ENCODE measurements at regions not wholly inside any gene's neighbourhood (a gene's known extent, or its start where the extent isn't known, plus 50 kb on each side); places are given as distances from the start of the nearest gene placed in this dataset.

DNA sequence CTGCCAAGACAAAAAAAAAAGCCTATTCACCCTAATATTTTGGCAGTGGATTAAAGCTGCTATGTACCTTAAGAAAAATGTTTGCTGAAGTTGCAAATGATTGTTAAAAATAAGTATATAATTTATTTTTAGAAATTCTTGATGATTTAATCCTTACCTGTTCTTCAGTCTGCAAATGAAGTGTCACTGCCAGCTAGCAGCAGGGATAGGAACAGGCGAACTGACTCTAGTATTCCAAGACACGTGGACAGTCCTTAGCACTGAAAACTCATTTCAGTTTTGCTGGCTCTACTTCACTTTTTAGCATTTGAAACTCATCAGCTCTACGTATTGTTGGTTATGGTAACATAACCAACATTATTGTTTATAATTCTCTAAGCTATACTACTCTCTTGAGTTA lies 204.4 kb upstream of the ID4 start:
- Mint-ChIP-seq H3K4me3 (no peak overlapping the region), H3K4me1 (ENCODE audit: low read depth) (no peaks in the 10 kb centered on the region), H3K27me3 (no peaks in the 10 kb centered on the region), H3K9me3 (no peaks in the 10 kb centered on the region), H3K36me3 (ENCODE audit: low read depth) (no peaks in the 10 kb centered on the region), H3K27ac (no peak overlapping the region)
- Histone ChIP-seq H3K4me1 (ENCODE audit: insufficient read depth, low read length) (no peaks in the 10 kb centered on the region), H3K36me3 (ENCODE audit: insufficient read depth, low read length) (no peaks in the 10 kb centered on the region), H3K27ac (ENCODE audit: low read depth in 1 of 2, low read length in 2 of 2) (no peak overlapping the region), H3K27me3 (ENCODE audit: control insufficient read depth in 1 of 2, insufficient read depth in 2 of 2, low read length in 2 of 2) (no peaks in the 10 kb centered on the region), H3K9me3 (ENCODE audit: control insufficient read depth in 1 of 2, insufficient read depth in 1 of 2, low read length in 2 of 2) (no peaks in the 10 kb centered on the region), H3K4me3 (ENCODE audit: low read length) (no peak overlapping the region)
- CTCF ChIA-PET: no interaction called here
- TF ChIP-seq, protein P1, sequence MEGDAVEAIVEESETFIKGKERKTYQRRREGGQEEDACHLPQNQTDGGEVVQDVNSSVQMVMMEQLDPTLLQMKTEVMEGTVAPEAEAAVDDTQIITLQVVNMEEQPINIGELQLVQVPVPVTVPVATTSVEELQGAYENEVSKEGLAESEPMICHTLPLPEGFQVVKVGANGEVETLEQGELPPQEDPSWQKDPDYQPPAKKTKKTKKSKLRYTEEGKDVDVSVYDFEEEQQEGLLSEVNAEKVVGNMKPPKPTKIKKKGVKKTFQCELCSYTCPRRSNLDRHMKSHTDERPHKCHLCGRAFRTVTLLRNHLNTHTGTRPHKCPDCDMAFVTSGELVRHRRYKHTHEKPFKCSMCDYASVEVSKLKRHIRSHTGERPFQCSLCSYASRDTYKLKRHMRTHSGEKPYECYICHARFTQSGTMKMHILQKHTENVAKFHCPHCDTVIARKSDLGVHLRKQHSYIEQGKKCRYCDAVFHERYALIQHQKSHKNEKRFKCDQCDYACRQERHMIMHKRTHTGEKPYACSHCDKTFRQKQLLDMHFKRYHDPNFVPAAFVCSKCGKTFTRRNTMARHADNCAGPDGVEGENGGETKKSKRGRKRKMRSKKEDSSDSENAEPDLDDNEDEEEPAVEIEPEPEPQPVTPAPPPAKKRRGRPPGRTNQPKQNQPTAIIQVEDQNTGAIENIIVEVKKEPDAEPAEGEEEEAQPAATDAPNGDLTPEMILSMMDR (IDR thresholded peaks at IDR 0.05): no peak
- ATAC-seq (ENCODE audit: poor library complexity): no peak
- DNase-seq: no peak
- POLR2A ChIA-PET: no interaction called here
- intact Hi-C loops (cut with DNase I, micrococcal nuclease): no loop called here

DNA sequence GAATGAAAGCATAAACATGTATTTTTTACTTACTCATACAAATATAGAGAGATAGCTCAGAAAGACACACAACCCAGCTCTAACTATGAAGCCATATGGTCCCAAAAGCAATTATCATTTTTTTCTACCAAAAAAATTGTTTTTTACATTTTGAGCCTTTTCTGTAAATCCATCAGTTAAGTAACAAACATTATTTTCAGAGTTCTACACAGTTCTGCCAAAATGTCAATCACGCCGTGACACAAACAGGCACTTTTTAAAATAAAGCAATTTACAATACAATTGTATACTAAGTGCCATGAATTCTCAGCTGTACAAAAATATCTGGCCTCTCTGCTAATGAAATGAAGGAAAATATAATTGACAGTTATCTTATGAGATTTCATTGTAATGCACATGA lies 201.4 kb upstream of the ID4 start:
- Mint-ChIP-seq H3K36me3 (ENCODE audit: low read depth) (no peaks in the 10 kb centered on the region), H3K4me1 (ENCODE audit: low read depth) (no peaks in the 10 kb centered on the region), H3K4me3 (no peak overlapping the region), H3K9me3 (no peaks in the 10 kb centered on the region), H3K27ac (no peak overlapping the region), H3K27me3 (no peaks in the 10 kb centered on the region)
- Histone ChIP-seq H3K4me3 (ENCODE audit: low read length) (no peak overlapping the region), H3K27ac (ENCODE audit: low read depth in 1 of 2, low read length in 2 of 2) (no peak overlapping the region), H3K27me3 (ENCODE audit: control insufficient read depth in 1 of 2, insufficient read depth in 2 of 2, low read length in 2 of 2) (no peaks in the 10 kb centered on the region), H3K4me1 (ENCODE audit: insufficient read depth, low read length) (no peaks in the 10 kb centered on the region), H3K9me3 (ENCODE audit: control insufficient read depth in 1 of 2, insufficient read depth in 1 of 2, low read length in 2 of 2) (peaks cover 0 to 4% of the 10 kb centered on the region in 2 experiments), H3K36me3 (ENCODE audit: insufficient read depth, low read length) (no peaks in the 10 kb centered on the region)
- DNase-seq (no peak), ATAC-seq (ENCODE audit: poor library complexity) (no peak)
- TF ChIP-seq, protein P1 (IDR thresholded peaks at IDR 0.05): no peak
- POLR2A ChIA-PET: no interaction called here
- intact Hi-C loops (cut with DNase I, micrococcal nuclease): no loop called here
- CTCF ChIA-PET: no interaction called here

DNA sequence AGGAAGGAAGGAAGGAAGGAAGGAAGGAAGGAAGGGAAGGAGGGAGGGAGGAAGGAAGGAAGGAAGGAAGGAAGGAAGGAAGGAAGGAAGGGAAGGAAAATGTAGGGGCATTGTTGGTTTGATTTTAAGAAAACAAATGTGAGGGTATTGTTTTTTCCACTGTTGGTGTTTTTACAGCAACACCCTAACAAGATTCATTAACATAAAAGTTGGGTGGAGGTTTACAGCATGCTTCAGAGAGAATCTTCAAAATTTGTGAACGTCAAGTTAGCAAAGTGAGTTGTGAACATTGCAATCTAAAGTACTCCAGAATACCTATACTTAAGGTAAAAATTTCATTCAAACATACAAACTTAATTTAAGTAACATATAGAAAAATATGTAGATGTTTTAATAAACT lies 200.2 kb upstream of the ID4 start:
- H3K27me3 Mint-ChIP-seq: no peaks in the 10 kb centered on the region
- intact Hi-C loops (cut with DNase I, micrococcal nuclease): no loop called here
- TF ChIP-seq, protein P1 (IDR thresholded peaks at IDR 0.05): no peak
- H3K27ac Mint-ChIP-seq: no peak overlapping the region
- ATAC-seq (ENCODE audit: poor library complexity) (no peak), DNase-seq (no peak)
- no peaks in the 10 kb centered on the region for H3K4me1 ChIP-seq (ENCODE audit: insufficient read depth, low read length)
- H3K9me3 Mint-ChIP-seq: no peaks in the 10 kb centered on the region
- H3K4me3 ChIP-seq (ENCODE audit: low read length): no peak overlapping the region
- H3K36me3 ChIP-seq (ENCODE audit: insufficient read depth, low read length): no peaks in the 10 kb centered on the region
- no peak overlapping the region for H3K4me3 Mint-ChIP-seq
- H3K9me3 ChIP-seq (ENCODE audit: control insufficient read depth in 1 of 2, insufficient read depth in 1 of 2, low read length in 2 of 2): peaks cover 0 to 4% of the 10 kb centered on the region in 2 experiments
- CTCF ChIA-PET: no interaction called here
- POLR2A ChIA-PET: no interaction called here
- H3K36me3 Mint-ChIP-seq (ENCODE audit: low read depth): no peaks in the 10 kb centered on the region
- no peaks in the 10 kb centered on the region for H3K27me3 ChIP-seq (ENCODE audit: control insufficient read depth in 1 of 2, insufficient read depth in 2 of 2, low read length in 2 of 2)
- no peak overlapping the region for H3K27ac ChIP-seq (ENCODE audit: low read depth in 1 of 2, low read length in 2 of 2)
- no peaks in the 10 kb centered on the region for H3K4me1 Mint-ChIP-seq (ENCODE audit: low read depth)

Data from CD4-positive, alpha-beta T cell (primary cell).